Occipital lobe (tissue), 1 donor: ENCODE measurements at regions not wholly inside any gene's neighbourhood (a gene's known extent, or its start where the extent isn't known, plus 50 kb on each side); places are given as distances from the start of the nearest gene placed in this dataset.

Experiments
- DNase-seq: peaks from one replicate; lab custom pipeline; 2025; lab: John Stamatoyannopoulos, UW

GRCh38 chr11:134691985-134692384 is 279.9 kb upstream of the B3GAT1 start:
- no peak for DNase-seq

DNA sequence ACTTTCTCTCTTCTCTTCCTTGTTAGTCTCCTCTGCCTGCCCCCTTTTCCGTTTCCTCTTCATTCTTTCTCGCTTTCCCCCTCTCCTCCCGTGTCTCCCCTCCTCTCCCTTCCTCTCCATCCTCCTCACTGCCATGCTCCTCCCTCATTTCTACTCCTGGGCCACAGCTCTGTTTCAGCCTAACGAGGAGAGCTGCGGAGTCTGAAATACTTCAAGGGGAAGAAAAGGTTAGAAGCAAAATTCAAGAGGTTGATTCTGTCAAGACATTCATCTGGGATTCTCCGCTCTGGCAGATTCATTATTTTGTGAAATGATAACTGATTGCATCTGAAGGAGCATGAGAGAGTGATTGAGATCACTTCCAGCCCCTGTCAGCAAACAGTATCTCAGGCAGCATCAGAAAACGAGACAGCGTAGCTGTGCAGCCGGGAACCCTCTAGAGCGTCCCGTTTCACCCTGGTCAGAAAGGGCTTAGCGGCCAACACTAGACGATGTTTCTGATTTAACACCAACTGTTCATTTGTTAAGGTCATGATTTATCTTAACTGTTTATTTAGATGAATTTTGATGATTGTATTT is 279.3 kb upstream of the B3GAT1 start:
- DNase-seq: no peak

GRCh38 chr11:134689886-134690285 is 277.8 kb upstream of the B3GAT1 start:
- DNase-seq: no peak

DNA sequence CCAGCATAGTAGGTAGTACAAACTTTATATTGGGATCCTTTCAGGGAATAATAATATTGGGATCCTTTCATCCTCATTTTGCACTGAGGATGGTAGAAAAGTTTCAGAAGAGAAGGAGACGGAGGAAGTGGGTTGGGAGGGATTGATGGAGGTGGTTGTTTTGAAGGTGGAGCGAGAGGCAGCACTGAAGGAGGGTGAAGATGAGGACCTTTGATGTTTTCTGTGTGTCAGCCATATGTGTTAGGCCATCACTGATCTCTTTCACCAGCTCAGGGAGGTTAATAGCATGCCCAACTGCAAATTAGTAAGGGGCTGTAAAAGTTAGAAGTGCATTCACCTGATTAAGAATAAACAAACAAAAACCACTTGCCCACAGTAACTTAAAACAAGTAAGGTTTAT is 275.5 kb upstream of the B3GAT1 start:
- no peak for DNase-seq

- DNase-seq: no peak
These were observed 274.5 kb upstream of the B3GAT1 start for GRCh38 chr11:134686460-134687061.

DNA sequence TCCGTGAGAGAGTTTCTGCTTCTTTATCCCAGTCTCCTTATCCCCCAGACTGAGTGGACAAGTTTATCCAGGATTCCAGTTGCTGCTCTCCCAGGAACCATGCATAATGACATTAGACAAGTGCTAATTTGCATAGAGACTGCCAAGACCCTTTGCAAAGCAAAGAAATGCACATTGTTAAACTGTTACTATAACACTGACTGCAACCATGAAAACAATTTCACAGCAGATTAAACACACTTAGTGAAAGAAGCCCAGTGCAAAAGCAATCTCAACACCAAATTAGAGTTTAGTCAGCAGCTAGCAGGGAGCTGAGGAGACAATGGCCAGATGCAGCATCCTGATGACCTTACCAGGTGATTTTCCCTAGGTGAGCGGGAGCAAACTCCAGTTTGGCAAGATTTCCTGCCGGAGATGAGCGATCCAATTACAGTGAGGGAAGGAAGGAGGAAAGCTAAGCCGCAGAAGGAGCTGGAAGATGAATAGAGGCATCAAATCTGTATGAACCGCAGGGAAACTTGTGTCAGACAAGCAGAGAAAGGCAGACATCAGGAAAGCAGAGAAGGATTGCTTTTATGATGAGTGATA is 273.8 kb upstream of the B3GAT1 start:
- DNase-seq: no peak

GRCh38 chr11:134684576-134684975 is 272.5 kb upstream of the B3GAT1 start:
- DNase-seq: no peak

- no peak for DNase-seq
These were observed 271.8 kb upstream of the B3GAT1 start for GRCh38 chr11:134683860-134684259.

DNA sequence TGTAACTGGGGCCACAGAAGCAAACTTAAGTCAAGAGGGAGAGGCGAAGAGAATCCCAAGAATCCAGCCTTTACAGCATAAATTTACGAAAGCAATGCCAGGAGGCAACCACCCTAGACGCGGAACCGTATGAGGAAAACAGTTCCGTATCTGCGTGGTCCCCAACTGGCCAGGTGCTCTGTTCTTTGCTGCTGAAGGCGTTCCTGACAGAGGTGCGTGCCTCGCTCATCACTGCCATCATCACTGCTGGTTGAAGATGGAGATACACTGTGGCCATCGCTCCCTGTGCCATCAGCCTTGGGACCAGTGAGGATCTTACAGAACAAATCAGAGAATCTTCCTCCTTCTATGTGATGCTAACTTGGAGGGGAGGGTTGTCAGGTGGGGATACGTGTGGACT is 270.5 kb upstream of the B3GAT1 start:
- DNase-seq: no peak

DNA sequence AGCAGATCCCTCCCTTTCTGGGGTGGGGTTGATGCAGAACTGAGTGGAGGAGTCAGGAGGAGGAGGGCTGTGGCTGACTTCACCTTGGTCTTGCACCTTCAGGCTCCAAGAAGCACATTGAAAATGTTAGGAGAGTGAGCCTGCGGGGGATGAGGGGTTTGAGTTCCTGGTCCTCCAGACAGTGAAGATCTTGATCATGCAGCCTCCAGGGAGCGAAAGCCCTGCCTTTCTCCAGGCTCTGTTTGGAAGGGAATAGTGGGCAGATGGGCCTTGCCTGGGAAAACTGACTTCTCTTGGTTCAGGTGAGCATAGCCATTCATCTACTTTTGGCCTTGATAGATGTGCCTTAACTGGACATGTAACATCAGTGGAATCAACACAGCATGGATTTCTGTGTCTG is 267.6 kb upstream of the B3GAT1 start:
- DNase-seq: no peak

DNA sequence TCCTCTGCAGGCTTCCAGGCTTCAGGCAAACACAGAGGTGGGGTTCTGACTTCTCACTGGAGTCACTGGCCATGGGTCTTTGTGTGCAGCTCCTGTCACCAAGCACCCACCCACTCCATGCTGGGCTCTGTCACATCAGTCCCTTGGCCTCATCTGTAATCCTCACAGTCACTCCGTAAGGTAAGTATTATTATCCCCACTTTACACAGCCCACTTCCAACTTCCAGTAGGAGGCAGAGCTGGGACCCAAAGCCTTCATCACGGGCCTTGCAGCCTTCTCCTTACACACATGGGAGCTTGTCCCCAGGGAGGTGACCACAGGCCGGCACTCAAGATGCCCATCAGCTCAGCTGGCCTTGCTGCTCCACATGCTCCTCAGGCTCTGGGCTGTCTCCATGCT is 266.7 kb upstream of the B3GAT1 start:
- DNase-seq: no peak

GRCh38 chr11:134677891-134678551 is 266.0 kb upstream of the B3GAT1 start:
- no peak for DNase-seq

DNA sequence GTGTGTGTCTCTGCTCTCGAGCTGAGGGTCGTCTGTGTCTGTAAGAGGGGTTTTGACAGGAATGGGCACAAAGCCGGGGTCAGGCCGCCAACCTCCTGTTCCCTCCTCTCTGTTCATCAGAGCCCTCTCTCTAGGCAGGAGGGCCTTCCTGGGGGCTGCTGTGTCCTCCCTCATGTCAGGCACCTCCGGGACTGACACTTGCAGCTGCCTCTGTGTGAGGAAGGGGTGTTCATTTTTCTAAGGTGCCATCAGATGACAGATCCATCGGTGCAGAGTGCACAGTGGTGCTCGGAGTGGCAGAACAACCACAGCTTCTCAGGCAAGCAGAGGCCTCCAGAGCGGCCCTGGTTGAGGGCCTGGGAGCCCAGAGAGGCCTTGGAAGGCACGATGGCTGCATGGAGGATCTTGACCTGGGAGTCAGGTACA is 265.4 kb upstream of the B3GAT1 start:
- no peak for DNase-seq

GRCh38 chr11:134676516-134677287 is 264.7 kb upstream of the B3GAT1 start:
- DNase-seq: no peak

DNA sequence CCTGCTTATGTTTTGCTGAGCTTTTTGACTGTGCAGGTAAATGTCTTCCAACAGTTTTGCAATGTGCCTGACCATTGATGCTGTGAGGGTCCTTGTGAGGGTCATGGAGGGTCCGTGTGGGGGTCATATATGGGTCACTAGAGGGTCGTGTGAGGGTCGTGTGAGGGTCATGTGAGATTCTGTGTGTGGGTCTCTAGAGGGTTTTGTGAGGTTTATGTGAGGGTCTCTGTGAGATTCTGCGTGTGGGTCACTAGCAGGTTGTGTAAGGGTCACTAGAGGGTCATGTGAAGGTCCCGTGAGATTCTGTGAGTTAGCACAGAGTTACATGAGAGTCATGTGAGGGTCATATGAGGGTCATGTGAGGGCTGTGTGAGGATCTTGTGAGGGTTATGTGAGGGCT is 263.9 kb upstream of the B3GAT1 start:
- DNase-seq: no peak

DNA sequence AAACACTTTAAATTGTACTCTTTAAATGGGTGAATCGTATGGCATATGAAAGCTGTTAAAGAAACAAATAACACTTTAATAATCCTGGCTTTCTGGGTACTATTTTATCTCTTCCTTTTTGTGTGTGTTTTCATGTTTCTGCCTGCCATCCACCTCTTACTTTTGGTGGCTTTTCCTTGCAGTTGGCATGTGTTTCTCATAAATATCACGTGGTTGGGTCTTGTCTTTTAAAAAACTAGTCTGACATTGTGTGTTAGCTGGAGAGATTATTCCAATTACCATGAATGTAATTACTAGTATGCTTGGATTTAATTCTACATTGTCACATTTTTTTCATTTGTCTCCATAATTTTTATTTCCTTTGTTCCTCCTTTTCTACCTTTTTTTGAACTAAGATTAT is 262.9 kb upstream of the B3GAT1 start:
- DNase-seq: no peak

DNA sequence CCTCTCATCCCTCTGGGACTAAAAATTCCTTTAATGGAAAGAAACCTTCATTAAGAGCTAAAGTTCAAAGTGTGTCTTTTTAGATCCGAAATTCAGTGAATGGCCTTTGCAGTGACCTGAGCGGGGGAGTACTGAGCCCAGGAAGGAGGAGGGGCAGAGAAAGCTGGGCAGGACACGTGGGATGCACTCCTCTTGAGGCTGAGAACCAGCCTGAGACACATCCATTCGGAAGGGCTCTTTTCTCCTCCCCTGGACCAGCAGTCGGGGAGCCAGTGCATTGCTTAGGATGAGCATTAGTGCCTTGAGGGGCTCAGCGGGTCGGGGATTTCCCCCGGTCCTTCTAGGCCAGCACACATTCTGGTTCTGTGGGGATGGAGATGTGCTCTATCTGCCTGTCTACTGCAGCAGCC is 258.9 kb upstream of the B3GAT1 start:
- no peak for DNase-seq

DNA sequence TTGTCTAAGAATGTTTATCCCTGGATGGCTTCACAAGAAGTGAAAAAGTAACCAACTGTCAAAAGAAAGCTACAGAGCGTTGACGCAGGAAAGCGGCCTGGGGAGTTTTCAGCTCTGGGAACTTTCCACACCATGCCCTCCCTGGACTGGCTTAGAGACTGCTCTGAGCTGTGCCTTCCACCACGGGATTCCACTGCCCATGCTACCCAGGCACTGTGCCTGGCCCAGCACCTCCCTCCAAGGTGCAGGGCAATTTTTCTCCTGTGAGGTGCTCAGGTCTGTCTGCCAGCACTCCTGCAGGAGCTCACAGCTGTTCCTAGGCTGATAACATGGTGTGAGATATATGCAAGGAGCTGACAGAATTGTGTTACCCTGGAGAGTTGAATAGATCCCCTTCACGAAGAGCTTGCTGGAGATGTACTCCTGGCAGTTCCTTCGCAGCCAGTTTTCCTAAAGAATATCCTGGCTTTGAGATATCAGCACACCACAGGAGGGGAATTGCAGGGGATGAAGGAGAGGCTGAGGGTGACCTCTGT is 258.3 kb upstream of the B3GAT1 start:
- no peak for DNase-seq

DNA sequence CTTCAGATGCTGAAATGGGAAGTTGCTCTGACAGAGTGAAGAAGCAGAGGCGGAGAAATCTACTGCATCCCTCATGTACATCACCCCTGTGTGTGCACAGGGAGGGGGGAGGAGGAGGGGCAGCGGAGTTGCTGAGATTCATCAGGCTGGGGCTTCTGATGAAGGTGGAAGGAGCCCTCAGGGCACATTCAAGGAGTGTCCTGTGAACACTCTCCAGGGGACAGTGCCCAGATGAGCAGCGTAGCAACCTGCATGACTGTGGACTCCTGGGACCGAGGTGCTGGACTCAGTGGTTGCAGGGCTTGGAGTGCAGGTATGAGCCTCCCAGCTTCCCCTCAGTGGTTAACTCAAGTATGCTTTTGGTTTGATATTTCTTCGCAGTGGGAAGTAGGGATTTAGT is 257.8 kb upstream of the B3GAT1 start:
- DNase-seq: no peak

- no peak for DNase-seq
These were observed 256.8 kb upstream of the B3GAT1 start for GRCh38 chr11:134668796-134669195.

GRCh38 chr11:134668076-134668475 is 256.0 kb upstream of the B3GAT1 start:
- no peak for DNase-seq

DNA sequence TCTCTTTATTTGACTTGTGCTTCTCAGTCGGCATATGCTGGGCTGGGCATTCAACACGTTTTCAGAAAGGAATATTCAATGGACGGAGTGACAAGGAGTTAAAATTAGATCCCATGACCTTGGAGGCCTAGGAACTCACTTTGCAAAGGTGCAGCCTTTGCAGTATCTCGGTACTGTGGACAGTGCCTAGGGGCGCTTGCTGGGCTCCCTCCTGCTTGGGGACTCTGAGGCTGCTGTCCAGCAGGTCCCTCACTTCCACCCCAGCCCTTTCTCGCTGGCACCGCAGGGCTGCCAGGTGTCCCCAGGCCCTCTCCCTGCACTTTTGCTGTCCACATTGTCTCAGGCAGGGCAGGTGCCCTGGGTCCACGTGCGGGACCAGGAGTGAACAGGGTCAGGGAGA is 255.5 kb upstream of the B3GAT1 start:
- no peak for DNase-seq
